Smooth muscle cell (in vitro differentiated cells): ENCODE measurements at regions not wholly inside any gene's neighbourhood (a gene's known extent, or its start where the extent isn't known, plus 50 kb on each side); places are given as distances from the start of the nearest gene placed in this dataset.
A peak's percentile ranks its signal among the peaks of the same experiment; 100 is the strongest.

Experiments
- DNase-seq: peaks from one replicate; lab custom pipeline; 2025; ENCODE audit not compliant: unreplicated experiment; lab: John Stamatoyannopoulos, UW
- H2AFZ ChIP-seq: fragments of 200-600 bp; sonication (generic); 2 replicates; pipeline ENCODE4 v1.6.0; 2016; ENCODE audit warnings: antibody characterized with exemption, low read depth, mild to moderate bottlenecking
- H3F3A ChIP-seq: fragments of 200-600 bp; sonication (generic); 2 replicates; pipeline ENCODE4 v1.6.0; 2017; ENCODE audit warnings: antibody characterized with exemption, low read depth
- H3K27ac ChIP-seq: fragments of 200-600 bp; sonication (generic); 2 replicates; pipeline ENCODE4 v1.5.1; 2016; ENCODE audit warnings: low read depth, mild to moderate bottlenecking
- H3K27me3 ChIP-seq: fragments of 200-600 bp; sonication (generic); 2 replicates; pipeline ENCODE4 v1.6.1; 2016; ENCODE audit warnings: low read depth, mild to moderate bottlenecking
- H3K36me3 ChIP-seq: fragments of 200-600 bp; sonication (generic); 2 replicates; pipeline ENCODE4 v1.5.1; 2016; ENCODE audit warnings: low read depth
- H3K4me1 ChIP-seq: fragments of 200-600 bp; sonication (generic); 2 replicates; pipeline ENCODE4 v1.5.1; 2016; ENCODE audit warnings: low read depth
- H3K4me2 ChIP-seq: fragments of 200-600 bp; sonication (generic); 2 replicates; pipeline ENCODE4 v1.6.0; 2016; ENCODE audit warnings: mild to moderate bottlenecking
- H3K4me3 ChIP-seq: fragments of 200-600 bp; sonication (generic); 2 replicates; pipeline ENCODE4 v1.5.1; 2016; ENCODE audit warnings: mild to moderate bottlenecking
- H3K79me2 ChIP-seq: fragments of 200-600 bp; sonication (generic); 2 replicates; pipeline ENCODE4 v1.6.0; 2016; ENCODE audit warnings: low read depth, mild to moderate bottlenecking
- H3K9ac ChIP-seq: fragments of 200-600 bp; sonication (generic); 2 replicates; pipeline ENCODE4 v1.6.0; 2016; ENCODE audit warnings: low read depth
- H3K9me3 ChIP-seq: fragments of 200-600 bp; sonication (generic); replicated peaks from 2 replicates; pipeline ENCODE4 v1.5.1; 2016; ENCODE audit warnings: low read depth
- H4K20me1 ChIP-seq: fragments of 200-600 bp; sonication (generic); 2 replicates; pipeline ENCODE4 v1.6.0; 2016; ENCODE audit warnings: low read depth
- CTCF ChIP-seq: fragments of 200-600 bp; sonication (generic); IDR thresholded peaks from 2 replicates; pipeline ENCODE4 v1.5.1; 2017; ENCODE audit warnings: borderline replicate concordance, mild to moderate bottlenecking, antibody characterized with exemption; ENCODE audit not compliant: insufficient read depth, poor library complexity, severe bottlenecking
- WGBS: methylation state at CpG from one replicate; pipeline ENCODE4 v1.1.7; 2016; ENCODE audit warnings: low lambda C conversion rate; 5-methylcytosine and 5-hydroxymethylcytosine counted together

GRCh38 chr4:107129076-107129475, 93.0 kb upstream of the DKK2 start:
- no peak for DNase-seq
- peaks cover 17% of the 10 kb centered on the region for H3F3A ChIP-seq
- peak overlapping the region; percentile 78 for H3K4me2 ChIP-seq
- peak overlapping the region; percentile 90 for H3K27ac ChIP-seq
- no peak for TF ChIP-seq CTCF
- no peak overlapping the region for H3K9ac ChIP-seq
- no peaks in the 10 kb centered on the region for H3K36me3 ChIP-seq
- peaks cover 5% of the 10 kb centered on the region for H3K79me2 ChIP-seq
- no peaks in the 10 kb centered on the region for H3K9me3 ChIP-seq
- no peaks in the 10 kb centered on the region for H4K20me1 ChIP-seq
- 7% methylated on average over 2 of the region's 2 CpGs for WGBS
- H2AFZ ChIP-seq, result no peak overlapping the region
- H3K4me3 ChIP-seq, result no peak overlapping the region
- no peaks in the 10 kb centered on the region for H3K27me3 ChIP-seq
- H3K4me1 ChIP-seq, result peaks cover 18% of the 10 kb centered on the region

- H2AFZ ChIP-seq, result no peak overlapping the region
- H3K9ac ChIP-seq, result no peak overlapping the region
- no peaks in the 10 kb centered on the region for H3K9me3 ChIP-seq
- 27% methylated on average over 2 of the region's 2 CpGs for WGBS
- H3K27ac ChIP-seq, result peak overlapping the region; percentile 90
- H3K4me3 ChIP-seq, result no peak overlapping the region
- peak overlapping the region; percentile 78 for H3K4me2 ChIP-seq
- no peaks in the 10 kb centered on the region for H4K20me1 ChIP-seq
- no peaks in the 10 kb centered on the region for H3K27me3 ChIP-seq
- H3K4me1 ChIP-seq, result peaks cover 18% of the 10 kb centered on the region
- DNase-seq, result no peak
- no peaks in the 10 kb centered on the region for H3K79me2 ChIP-seq
- TF ChIP-seq CTCF, result no peak
- H3F3A ChIP-seq, result peaks cover 17% of the 10 kb centered on the region
- H3K36me3 ChIP-seq, result no peaks in the 10 kb centered on the region
Observed at GRCh38 chr4:107128116-107128515, 92.0 kb upstream of the DKK2 start.

- DNase-seq, result no peak
- Histone ChIP-seq H3K79me2 (no peaks in the 10 kb centered on the region), H3F3A (peaks cover 17% of the 10 kb centered on the region), H3K4me1 (peaks cover 32% of the 10 kb centered on the region), H2AFZ (no peak overlapping the region), H3K36me3 (no peaks in the 10 kb centered on the region), H3K27me3 (no peaks in the 10 kb centered on the region), H3K4me2 (peak overlapping the region; percentile 78), H3K9me3 (no peaks in the 10 kb centered on the region), H3K4me3 (no peak overlapping the region), H3K27ac (peak overlapping the region; percentile 90), H4K20me1 (no peaks in the 10 kb centered on the region), H3K9ac (no peak overlapping the region)
- 35% methylated on average over 2 of the region's 2 CpGs for WGBS
- no peak for TF ChIP-seq CTCF
Observed at GRCh38 chr4:107125496-107125895, 89.4 kb upstream of the DKK2 start.

- TF ChIP-seq CTCF, result no peak
- no peaks in the 10 kb centered on the region for H3K36me3 ChIP-seq
Observed at GRCh38 chr4:107122736-107123135, 86.6 kb upstream of the DKK2 start.

More at GRCh38 chr4:107122736-107123135, 86.6 kb upstream of the DKK2 start:
- no peaks in the 10 kb centered on the region for H3K79me2 ChIP-seq
- H3K9ac ChIP-seq, result no peak overlapping the region
- peak overlapping the region; percentile 82 for H3K27ac ChIP-seq
- no peaks in the 10 kb centered on the region for H3K9me3 ChIP-seq
- 92% methylated on average over 2 of the region's 2 CpGs for WGBS
- peak overlapping the region; percentile 72 for H3K4me2 ChIP-seq
- DNase-seq, result no peak
- H3K4me1 ChIP-seq, result peaks cover 29% of the 10 kb centered on the region
- H2AFZ ChIP-seq, result no peak overlapping the region
- H4K20me1 ChIP-seq, result no peaks in the 10 kb centered on the region
- peaks cover 3% of the 10 kb centered on the region for H3F3A ChIP-seq
- no peak overlapping the region for H3K4me3 ChIP-seq
- no peaks in the 10 kb centered on the region for H3K27me3 ChIP-seq
